ENCODE measurements at regions not wholly inside any gene's neighbourhood (a gene's known extent, or its start where the extent isn't known, plus 50 kb on each side); places are given as distances from the start of the nearest gene placed in this dataset.

GRCh38 chr2:53435610-53436009 is 332.0 kb upstream of the CHAC2 start:
- no peak for TF ChIP-seq CTCF (IDR thresholded peaks at IDR 0.05)
- no peak for DNase-seq
- WGBS, 2 donors: 85 to 86% methylated on average over 2 of the region's 2 CpGs
- H3K27ac ChIP-seq: no peak overlapping the region
- H3K9me3 ChIP-seq: no peaks in the 10 kb centered on the region
- no peak for ATAC-seq
- intact Hi-C loops (cut with DNase I): no loop called here
- H3K36me3 ChIP-seq: no peaks in the 10 kb centered on the region
- H3K4me1 ChIP-seq: peaks cover 0 to 8% (median 0%) of the 10 kb centered on the region in 9 donors
- no peak overlapping the region for H3K4me3 ChIP-seq
- H3K27me3 ChIP-seq: no peaks in the 10 kb centered on the region

- Histone ChIP-seq H3K27ac (no peak overlapping the region), H3K27me3 (no peaks in the 10 kb centered on the region), H3K4me3 (no peak overlapping the region), H3K36me3 (no peaks in the 10 kb centered on the region), H3K9me3 (no peaks in the 10 kb centered on the region), H3K4me1 (peaks cover 0 to 8% (median 0%) of the 10 kb centered on the region in 9 donors)
- WGBS, 2 donors: 93 to 100% methylated on average over 1 of the region's 1 CpG
- intact Hi-C loops (cut with DNase I): no loop called here
- no peak for ATAC-seq
- no peak for TF ChIP-seq CTCF (IDR thresholded peaks at IDR 0.05)
- no peak for DNase-seq
These were observed 333.1 kb upstream of the CHAC2 start for GRCh38 chr2:53434466-53434865.

- Histone ChIP-seq H3K27me3 (peaks cover 0 to 3% (median 0%) of the 10 kb centered on the region in 7 donors), H3K9me3 (no peaks in the 10 kb centered on the region), H3K4me1 (peaks cover 0 to 2% (median 0%) of the 10 kb centered on the region in 9 donors), H3K27ac (no peak overlapping the region), H3K36me3 (no peaks in the 10 kb centered on the region), H3K4me3 (no peak overlapping the region)
- WGBS, 2 donors: 78 to 86% methylated on average over 3 of the region's 3 CpGs
- intact Hi-C loops (cut with DNase I): no loop called here
- TF ChIP-seq CTCF (IDR thresholded peaks at IDR 0.05): no peak
- ATAC-seq: no peak
- DNase-seq: no peak
These were observed 334.7 kb upstream of the CHAC2 start for GRCh38 chr2:53432936-53433335.

GRCh38 chr2:53429901-53430300 is 337.7 kb upstream of the CHAC2 start:
- no peak for DNase-seq
- Histone ChIP-seq H3K4me1 (no peaks in the 10 kb centered on the region), H3K27me3 (peaks cover 0 to 3% (median 0%) of the 10 kb centered on the region in 7 donors), H3K9me3 (no peaks in the 10 kb centered on the region), H3K27ac (no peak overlapping the region), H3K36me3 (no peaks in the 10 kb centered on the region), H3K4me3 (no peak overlapping the region)
- WGBS, 2 donors: 67 to 69% methylated on average over 2 of the region's 2 CpGs
- no peak for TF ChIP-seq CTCF (IDR thresholded peaks at IDR 0.05)
- intact Hi-C loops (cut with DNase I): loop anchor here in 1 of 10 donors (10.0 kb wide), 1 partner anchor 285 kb away; no protein-coding TSS in a partner anchor
- no peak for ATAC-seq
